Spleen (tissue), 11 donors: ENCODE measurements at regions not wholly inside any gene's neighbourhood (a gene's known extent, or its start where the extent isn't known, plus 50 kb on each side); places are given as distances from the start of the nearest gene placed in this dataset.
"Not testable (repeated sequence)": the region's sequence is repeated elsewhere in the genome, so short reads cannot be mapped to it uniquely, and the experiment has no call there.

Experiments
- DNase-seq: peaks from one replicate; pipeline ENCODE4 v3.0.0-alpha.2; 2020
- H3K27ac ChIP-seq, 8 donors: fragments of 200-600 bp; sonication (generic) in 7 of 8; 1 replicate in 4 of 8; 2 replicates in 4 of 8; pipeline versions ENCODE4 v1.5.0 to v1.8.0; 2016 to 2021; ENCODE audit warnings: inconsistent platforms in 4 of 8, mild to moderate bottlenecking in 4 of 8, moderate library complexity in 1 of 8
- H3K27me3 ChIP-seq, 7 donors: fragments of 200-600 bp; sonication (generic) in 6 of 7; replicated peaks in 1 of 7; 1 replicate in 4 of 7; 2 replicates in 3 of 7; pipeline versions ENCODE4 v1.5.0 to v1.8.0; 2016 to 2021; ENCODE audit warnings: inconsistent platforms in 3 of 7, mild to moderate bottlenecking in 1 of 7
- H3K36me3 ChIP-seq, 6 donors: fragments of 200-600 bp; sonication (generic) in 5 of 6; 1 replicate in 4 of 6; 2 replicates in 2 of 6; pipeline versions ENCODE4 v1.5.0 to v1.8.0; 2016 to 2021; ENCODE audit warnings: inconsistent platforms in 2 of 6
- H3K4me1 ChIP-seq, 6 donors: fragments of 200-600 bp; sonication (generic) in 5 of 6; 1 replicate in 3 of 6; 2 replicates in 3 of 6; pipeline versions ENCODE4 v1.5.0 to v1.8.0; 2016 to 2021; ENCODE audit warnings: inconsistent platforms in 3 of 6
- H3K4me3 ChIP-seq, 8 donors: fragments of 200-600 bp; sonication (generic) in 7 of 8; 1 replicate in 4 of 8; 2 replicates in 4 of 8; pipeline versions ENCODE4 v1.5.0 to v1.8.0; 2016 to 2021; ENCODE audit warnings: inconsistent platforms in 4 of 8, mild to moderate bottlenecking in 4 of 8, moderate library complexity in 2 of 8
- H3K9me3 ChIP-seq, 8 donors: fragments of 200-600 bp; sonication (generic) in 7 of 8; 1 replicate in 4 of 8; 2 replicates in 4 of 8; pipeline versions ENCODE4 v1.5.0 to v1.8.0; 2016 to 2021; ENCODE audit warnings: inconsistent platforms in 4 of 8
- CTCF ChIP-seq, 11 experiments: fragments of 200-600 bp in 7 of 11; fragments of 450-650 bp in 4 of 11; sonication (generic) in 4 of 11; IDR thresholded peaks in 8 of 11; conservative IDR thresholded peaks in 3 of 11; 1 replicate in 7 of 11; 2 replicates in 4 of 11; pipeline versions ENCODE4 v1.4.0 to v1.8.0; 2016 to 2021; ENCODE audit warnings: antibody characterized with exemption in 11 of 11, inconsistent platforms in 4 of 11, mild to moderate bottlenecking in 1 of 11
- POLR2A ChIP-seq, 3 donors: fragments of 450-650 bp; IDR thresholded peaks; one replicate each; pipeline ENCODE4 v1.5.1; 2017; ENCODE audit warnings: antibody characterized with exemption in 3 of 3, mild to moderate bottlenecking in 1 of 3
- POLR2AphosphoS5 ChIP-seq, 3 donors: sonication (generic); formaldehyde crosslinking; IDR thresholded peaks; one replicate each; pipeline ENCODE4 v1.5.1; 2017; ENCODE audit warnings: antibody characterized with exemption in 3 of 3
- WGBS, 5 donors: extraction: QIAGEN DNeasy Blood & Tissue Kit in 3 of 5; methylation state at CpG; one replicate each; pipeline versions ENCODE4 v1.1.5 to v1.1.7; 2013 to 2018; 5-methylcytosine and 5-hydroxymethylcytosine counted together
- intact Hi-C: fragments of 100-400 bp; cut with DNase I; formaldehyde crosslinking; loops from one replicate; pipeline ENCODE4 v1.15.0; 2023; ENCODE audit warnings: low total_unique reads
- donor health status: healthy with polysubstance abuse.
- donor health status: DM: no; HTN: no; CAD: no; lungs with moderate emphysema.
- donor health status: DM: no; HTN: no; CAD: no.
- donor health status: Bipolar disorder and iron deficiency.
- donor health status: healthy.
- donor health status: DM: no; HTN: no; CAD: no.
- donor health status: DM: yes; HTN: yes; CAD: no.

GRCh38 chr2:116787848-116788247 is 1026.6 kb upstream of the DDX18 start:
- Histone ChIP-seq H3K9me3 (peaks cover 0 to 2% (median 0%) of the 10 kb centered on the region in 8 donors), H3K4me1 (no peaks in the 10 kb centered on the region), H3K4me3 (no peak overlapping the region), H3K27ac (no peak overlapping the region), H3K36me3 (no peaks in the 10 kb centered on the region), H3K27me3 (no peaks in the 10 kb centered on the region)
- WGBS, 5 donors: 83 to 92% (median 86%) methylated on average over 2 of the region's 2 CpGs
- intact Hi-C loops: no loop called here
- DNase-seq: no peak
- TF ChIP-seq POLR2AphosphoS5 (IDR thresholded peaks at IDR 0.05) (no peak), CTCF (IDR thresholded peaks at IDR 0.05 in 8 of 11, conservative IDR thresholded peaks at IDR 0.05 in 3 of 11) (no peak), POLR2A (IDR thresholded peaks at IDR 0.05) (no peak)

- Histone ChIP-seq H3K36me3 (no peaks in the 10 kb centered on the region), H3K27me3 (no peaks in the 10 kb centered on the region), H3K9me3 (peaks cover 0 to 72% (median 40%) of the 10 kb centered on the region in 8 donors), H3K4me1 (no peaks in the 10 kb centered on the region), H3K4me3 (no peak overlapping the region), H3K27ac (no peak overlapping the region)
- 60 to 74% (median 68%) methylated on average over 3 of the region's 3 CpGs for WGBS, 5 donors
- intact Hi-C loops: no loop called here
- TF ChIP-seq POLR2A (IDR thresholded peaks at IDR 0.05): no peak
- TF ChIP-seq CTCF (IDR thresholded peaks at IDR 0.05 in 8 of 11, conservative IDR thresholded peaks at IDR 0.05 in 3 of 11): no peak
- TF ChIP-seq POLR2AphosphoS5 (IDR thresholded peaks at IDR 0.05): no peak
- no peak for DNase-seq
Observed at GRCh38 chr2:116802671-116803070, 1011.8 kb upstream of the DDX18 start.

GRCh38 chr2:116804901-116805300 is 1009.6 kb upstream of the DDX18 start:
- Histone ChIP-seq H3K4me1 (no peaks in the 10 kb centered on the region), H3K36me3 (no peaks in the 10 kb centered on the region), H3K27me3 (no peaks in the 10 kb centered on the region), H3K9me3 (peaks cover 0 to 60% (median 35%) of the 10 kb centered on the region in 8 donors), H3K4me3 (no peak overlapping the region), H3K27ac (no peak overlapping the region)
- no peak for TF ChIP-seq POLR2A (IDR thresholded peaks at IDR 0.05)
- no peak for TF ChIP-seq POLR2AphosphoS5 (IDR thresholded peaks at IDR 0.05)
- no peak for TF ChIP-seq CTCF (IDR thresholded peaks at IDR 0.05 in 8 of 11, conservative IDR thresholded peaks at IDR 0.05 in 3 of 11)
- no peak for DNase-seq
- 54 to 75% (median 62%) methylated on average over 2 of the region's 2 CpGs for WGBS, 5 donors
- intact Hi-C loops: no loop called here

GRCh38 chr2:116806505-116806904 is 1008.0 kb upstream of the DDX18 start:
- H3K27me3 ChIP-seq, H3K4me1 ChIP-seq, H3K4me3 ChIP-seq, H3K36me3 ChIP-seq, DNase-seq, H3K27ac ChIP-seq, intact Hi-C loops: not testable (repeated sequence)
- WGBS, 5 donors: 80 to 95% (median 84%) methylated on average over 3 to 4 of the region's 4 CpGs
- peaks cover 0 to 45% (median 33%) of the 10 kb centered on the region in 8 donors for H3K9me3 ChIP-seq

GRCh38 chr2:116809109-116809508 is 1005.4 kb upstream of the DDX18 start:
- intact Hi-C loops: no loop called here
- H3K27me3 ChIP-seq: no peaks in the 10 kb centered on the region
- no peak overlapping the region for H3K27ac ChIP-seq
- H3K4me3 ChIP-seq: no peak overlapping the region
- H3K4me1 ChIP-seq: no peaks in the 10 kb centered on the region
- no peak for DNase-seq
- H3K36me3 ChIP-seq: no peaks in the 10 kb centered on the region
- H3K9me3 ChIP-seq: peaks cover 0 to 24% (median 7%) of the 10 kb centered on the region in 8 donors
- TF ChIP-seq POLR2A (IDR thresholded peaks at IDR 0.05) (no peak), CTCF (IDR thresholded peaks at IDR 0.05 in 8 of 11, conservative IDR thresholded peaks at IDR 0.05 in 3 of 11) (no peak), POLR2AphosphoS5 (IDR thresholded peaks at IDR 0.05) (no peak)
